ENCODE measurements at regions not wholly inside any gene's neighbourhood (a gene's known extent, or its start where the extent isn't known, plus 50 kb on each side); places are given as distances from the start of the nearest gene placed in this dataset.

DNA sequence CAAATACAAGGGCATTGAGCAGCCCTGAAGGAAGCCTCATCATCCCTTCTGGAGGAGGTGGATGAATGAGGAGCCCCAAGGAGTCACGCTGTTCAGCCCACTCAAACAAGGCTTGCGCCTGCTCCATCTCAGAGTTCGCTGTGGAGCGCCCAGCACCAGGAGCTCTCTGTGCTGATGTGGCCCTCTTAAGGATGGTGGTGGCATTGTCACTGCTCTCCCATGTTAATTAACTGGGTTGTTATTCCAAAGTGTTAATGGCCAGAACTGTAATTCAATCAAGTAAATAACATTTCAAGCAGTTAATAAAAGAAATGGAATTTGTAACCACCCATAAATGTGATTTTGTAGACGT lies 726.0 kb upstream of the RAB6C start:
- no peak overlapping the region for H3K4me3 ChIP-seq (ENCODE audit: low read depth, low read length)
- in situ Hi-C loops (cut with HindIII; ENCODE audit: low pct_ligation_motif_present, low sequenced_read_pairs) = no loop called here
- no peaks in the 10 kb centered on the region for H3K27me3 ChIP-seq (replicated peaks)
- H3K36me3 ChIP-seq (replicated peaks) = no peaks in the 10 kb centered on the region
- DNase-seq = no peak
- no peak overlapping the region for H3K27ac ChIP-seq
- TF ChIP-seq, protein P1, sequence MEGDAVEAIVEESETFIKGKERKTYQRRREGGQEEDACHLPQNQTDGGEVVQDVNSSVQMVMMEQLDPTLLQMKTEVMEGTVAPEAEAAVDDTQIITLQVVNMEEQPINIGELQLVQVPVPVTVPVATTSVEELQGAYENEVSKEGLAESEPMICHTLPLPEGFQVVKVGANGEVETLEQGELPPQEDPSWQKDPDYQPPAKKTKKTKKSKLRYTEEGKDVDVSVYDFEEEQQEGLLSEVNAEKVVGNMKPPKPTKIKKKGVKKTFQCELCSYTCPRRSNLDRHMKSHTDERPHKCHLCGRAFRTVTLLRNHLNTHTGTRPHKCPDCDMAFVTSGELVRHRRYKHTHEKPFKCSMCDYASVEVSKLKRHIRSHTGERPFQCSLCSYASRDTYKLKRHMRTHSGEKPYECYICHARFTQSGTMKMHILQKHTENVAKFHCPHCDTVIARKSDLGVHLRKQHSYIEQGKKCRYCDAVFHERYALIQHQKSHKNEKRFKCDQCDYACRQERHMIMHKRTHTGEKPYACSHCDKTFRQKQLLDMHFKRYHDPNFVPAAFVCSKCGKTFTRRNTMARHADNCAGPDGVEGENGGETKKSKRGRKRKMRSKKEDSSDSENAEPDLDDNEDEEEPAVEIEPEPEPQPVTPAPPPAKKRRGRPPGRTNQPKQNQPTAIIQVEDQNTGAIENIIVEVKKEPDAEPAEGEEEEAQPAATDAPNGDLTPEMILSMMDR (IDR thresholded peaks at IDR 0.05; ENCODE audit: low read depth, low read length, missing control alignments) = no peak

DNA sequence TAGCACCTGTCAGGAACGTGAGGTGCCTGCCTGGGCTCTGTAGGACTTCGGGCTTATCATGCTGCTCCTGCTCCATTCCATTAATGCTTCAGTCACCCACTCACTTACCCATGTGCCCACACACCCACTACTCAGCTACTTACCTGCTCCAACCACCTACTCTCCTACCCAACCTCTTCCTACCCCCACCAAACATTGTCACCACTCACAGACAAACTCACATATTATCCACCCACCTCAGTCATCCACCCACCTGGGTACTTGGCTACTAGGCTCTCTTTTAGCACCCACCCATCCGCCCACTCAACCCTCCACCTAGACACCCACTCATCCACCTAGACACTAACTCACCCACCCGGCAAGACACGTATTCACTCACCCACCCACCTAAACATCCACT lies 724.7 kb upstream of the RAB6C start:
- no peaks in the 10 kb centered on the region for H3K36me3 ChIP-seq (replicated peaks)
- no peak for DNase-seq
- in situ Hi-C loops (cut with HindIII; ENCODE audit: low pct_ligation_motif_present, low sequenced_read_pairs) = no loop called here
- no peaks in the 10 kb centered on the region for H3K27me3 ChIP-seq (replicated peaks)
- H3K4me3 ChIP-seq (ENCODE audit: low read depth, low read length) = no peak overlapping the region
- TF ChIP-seq, protein P1 (IDR thresholded peaks at IDR 0.05; ENCODE audit: low read depth, low read length, missing control alignments) = no peak
- H3K27ac ChIP-seq = no peak overlapping the region

DNA sequence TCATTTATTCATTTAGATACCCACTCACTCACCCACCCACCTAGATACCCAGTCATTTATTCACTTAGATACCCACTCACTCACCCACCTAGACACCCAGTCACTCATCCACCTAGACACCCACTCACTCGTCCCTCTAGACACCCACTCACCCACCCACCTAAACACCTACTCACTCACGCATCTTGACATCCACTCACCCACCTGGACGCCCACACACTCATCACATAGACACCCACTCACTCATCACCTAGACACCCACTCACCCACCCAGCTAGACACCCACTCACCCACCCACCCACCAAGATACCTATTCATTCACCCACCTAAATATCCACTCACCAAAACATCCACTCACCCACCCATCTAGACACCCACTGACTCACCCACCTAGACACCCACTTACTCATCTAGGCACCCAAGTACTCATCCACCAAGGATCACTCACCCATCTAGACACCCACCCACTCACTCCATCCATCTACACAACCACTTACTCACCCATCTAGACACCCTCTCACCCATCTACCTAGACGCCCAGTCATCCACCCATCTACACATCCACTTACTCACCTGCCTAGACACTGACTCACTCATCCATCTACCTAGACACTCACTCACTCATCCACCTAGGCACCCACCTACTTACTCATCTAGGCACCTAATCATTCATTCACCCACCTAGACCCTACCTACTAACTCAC lies 723.7 kb upstream of the RAB6C start:
- TF ChIP-seq, protein P1 (IDR thresholded peaks at IDR 0.05; ENCODE audit: low read depth, low read length, missing control alignments) = no peak
- no peak overlapping the region for H3K4me3 ChIP-seq (ENCODE audit: low read depth, low read length)
- no peak for DNase-seq
- no peaks in the 10 kb centered on the region for H3K36me3 ChIP-seq (replicated peaks)
- H3K27me3 ChIP-seq (replicated peaks) = no peaks in the 10 kb centered on the region
- no peak overlapping the region for H3K27ac ChIP-seq
- in situ Hi-C loops (cut with HindIII; ENCODE audit: low pct_ligation_motif_present, low sequenced_read_pairs) = no loop called here

DNA sequence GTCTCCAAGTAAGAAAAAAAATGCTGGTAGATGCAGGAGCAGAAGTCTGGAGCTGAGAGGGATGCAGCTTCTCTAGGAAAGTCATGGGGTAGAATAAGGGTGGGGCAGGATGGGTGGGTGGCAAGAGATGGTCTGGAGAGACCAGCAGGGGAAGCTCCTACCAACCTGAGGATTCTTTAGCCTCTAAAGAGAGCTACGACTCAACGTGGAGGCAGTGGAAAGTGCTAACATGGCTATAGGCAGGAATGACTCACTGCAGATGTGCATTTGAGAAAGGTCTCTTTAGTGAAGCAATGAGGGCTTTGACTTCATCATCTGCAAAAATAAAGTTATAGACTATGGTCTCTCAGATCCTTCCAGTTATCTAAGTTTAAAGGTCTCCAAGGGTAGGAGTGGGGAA lies 722.8 kb upstream of the RAB6C start:
- Histone ChIP-seq H3K27me3 (replicated peaks) (no peaks in the 10 kb centered on the region), H3K4me3 (ENCODE audit: low read depth, low read length) (no peak overlapping the region), H3K27ac (no peak overlapping the region), H3K36me3 (replicated peaks) (no peaks in the 10 kb centered on the region)
- DNase-seq = no peak
- in situ Hi-C loops (cut with HindIII; ENCODE audit: low pct_ligation_motif_present, low sequenced_read_pairs) = no loop called here
- TF ChIP-seq, protein P1 (IDR thresholded peaks at IDR 0.05; ENCODE audit: low read depth, low read length, missing control alignments) = no peak

DNA sequence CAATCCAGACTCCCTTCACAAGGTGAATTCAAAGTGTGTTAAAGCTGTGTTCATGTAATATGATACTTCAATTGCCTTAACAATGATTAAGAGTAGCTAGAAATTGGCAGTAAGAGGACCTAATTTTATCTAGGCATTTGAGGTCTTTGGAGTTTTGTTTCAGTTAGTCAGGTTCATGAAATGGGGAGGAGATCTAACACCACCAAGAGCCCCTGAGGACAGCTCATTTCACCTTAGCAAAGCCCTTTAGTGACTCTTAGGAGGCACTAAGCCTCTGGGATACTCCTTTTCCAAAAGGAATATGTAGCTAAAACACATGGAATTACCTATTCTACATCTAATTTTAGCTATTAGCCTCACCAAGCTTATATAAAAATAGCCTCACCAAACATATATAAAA lies 716.5 kb upstream of the RAB6C start:
- H3K36me3 ChIP-seq (replicated peaks) = no peaks in the 10 kb centered on the region
- DNase-seq = no peak
- H3K4me3 ChIP-seq (ENCODE audit: low read depth, low read length) = no peak overlapping the region
- no peak overlapping the region for H3K27ac ChIP-seq
- in situ Hi-C loops (cut with HindIII; ENCODE audit: low pct_ligation_motif_present, low sequenced_read_pairs) = no loop called here
- H3K27me3 ChIP-seq (replicated peaks) = no peaks in the 10 kb centered on the region
- TF ChIP-seq, protein P1 (IDR thresholded peaks at IDR 0.05; ENCODE audit: low read depth, low read length, missing control alignments) = no peak

DNA sequence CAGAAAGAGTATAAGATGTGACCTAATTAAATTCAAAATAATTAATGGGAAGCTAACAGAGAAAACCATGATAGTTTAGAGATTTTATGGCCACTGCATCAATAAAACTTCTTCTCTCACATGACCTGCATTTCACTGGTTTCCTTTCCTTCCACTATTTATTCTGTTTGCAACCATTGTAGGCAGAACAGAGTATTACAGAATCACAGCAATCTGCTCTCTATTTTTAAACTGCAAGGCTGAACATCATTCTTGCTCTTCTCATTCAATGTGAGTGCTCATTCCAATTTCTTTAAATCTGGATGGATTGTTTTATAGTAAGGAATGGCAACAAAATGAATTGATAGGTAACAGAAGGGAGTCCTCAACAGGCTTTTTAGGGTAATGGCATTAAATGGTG lies 715.5 kb upstream of the RAB6C start:
- H3K4me3 ChIP-seq (ENCODE audit: low read depth, low read length) = no peak overlapping the region
- H3K27me3 ChIP-seq (replicated peaks) = no peaks in the 10 kb centered on the region
- H3K36me3 ChIP-seq (replicated peaks) = no peaks in the 10 kb centered on the region
- no peak overlapping the region for H3K27ac ChIP-seq
- no peak for DNase-seq
- in situ Hi-C loops (cut with HindIII; ENCODE audit: low pct_ligation_motif_present, low sequenced_read_pairs) = no loop called here
- TF ChIP-seq, protein P1 (IDR thresholded peaks at IDR 0.05; ENCODE audit: low read depth, low read length, missing control alignments) = no peak

All from brain microvascular endothelial cell (primary cell).